IMR-90 (cell line): ENCODE measurements at regions not wholly inside any gene's neighbourhood (a gene's known extent, or its start where the extent isn't known, plus 50 kb on each side); places are given as distances from the start of the nearest gene placed in this dataset.

Source experiments
- ATAC-seq: fragments of 200-7000 bp; cut with Tn5 transposase; 2 replicates; pipeline ENCODE4 v1.9.1; 2020; ENCODE audit warnings: low read depth, mild to moderate bottlenecking, moderate library complexity
- BruUV-seq: library from RNA; stranded (reverse); fragments of 400-500 nt; replicated peaks from 2 replicates; lab custom pipeline; 2021; lab: Mats Ljungman, UMichigan
- CTCF ChIA-PET: fragments of 300-600 bp; formaldehyde crosslinking; extraction: SDS; loops from one replicate; lab custom pipeline; 2021; ENCODE audit warnings: antibody characterized with exemption; lab: Yijun Ruan, JAX
- POLR2A ChIA-PET: fragments of 300-600 bp; sonication (Branson Sonifier 250); formaldehyde crosslinking; loops from one replicate; lab custom pipeline; 2022; ENCODE audit warnings: antibody characterized with exemption; ENCODE audit not compliant: unreplicated experiment; lab: Charles Lee
- DNase-seq: peaks from one replicate; pipeline ENCODE4 v3.0.0; 2013
- H2AFZ ChIP-seq: replicated peaks from 2 replicates; pipeline ENCODE3; 2013; ENCODE audit warnings: low read length, mild to moderate bottlenecking; ENCODE audit not compliant: poor library complexity
- H2AK5ac ChIP-seq: 2 replicates; pipeline ENCODE4 v1.6.1; 2013; ENCODE audit warnings: low read depth, low read length, inconsistent platforms
- H2AK9ac ChIP-seq: replicated peaks from 2 replicates; pipeline ENCODE3; 2013; ENCODE audit warnings: mild to moderate bottlenecking, low read depth, low read length, moderate library complexity; ENCODE audit not compliant: poor library complexity
- H2BK120ac ChIP-seq: 2 replicates; pipeline ENCODE4 v1.6.1; 2013; ENCODE audit warnings: low read depth, low read length, inconsistent platforms
- H2BK15ac ChIP-seq: 3 replicates; pipeline ENCODE4 v1.6.1; 2013; ENCODE audit warnings: low read depth, low read length, inconsistent platforms
- H2BK20ac ChIP-seq: 2 replicates; pipeline ENCODE4 v1.6.1; 2013; ENCODE audit warnings: low read depth, mild to moderate bottlenecking, inconsistent platforms, low read length, moderate library complexity
- H2BK5ac ChIP-seq: 2 replicates; pipeline ENCODE4 v1.6.1; 2013; ENCODE audit warnings: mild to moderate bottlenecking, low read depth, low read length, inconsistent platforms; ENCODE audit not compliant: poor library complexity, severe bottlenecking
- H3K14ac ChIP-seq: replicated peaks from 2 replicates; pipeline ENCODE4 v1.6.1; 2013; ENCODE audit warnings: low read depth, low read length, inconsistent platforms
- H3K18ac ChIP-seq: 2 replicates; pipeline ENCODE4 v1.6.1; 2013; ENCODE audit warnings: low read depth, low read length, control low read depth
- H3K23ac ChIP-seq: 2 replicates; pipeline ENCODE4 v1.6.1; 2013; ENCODE audit warnings: low read depth, low read length, inconsistent platforms
- H3K27ac ChIP-seq: 2 replicates; pipeline ENCODE4 v1.5.1; 2013; ENCODE audit warnings: mild to moderate bottlenecking, control low read depth, low read length; ENCODE audit not compliant: insufficient read depth
- H3K27me3 ChIP-seq: 2 replicates; pipeline ENCODE4 v1.6.1; 2013; ENCODE audit warnings: low read length; ENCODE audit not compliant: control insufficient read depth, insufficient read depth
- H3K36me3 ChIP-seq: 2 replicates; pipeline ENCODE4 v1.6.1; 2013; ENCODE audit warnings: low read length, mixed read lengths; ENCODE audit not compliant: control insufficient read depth, insufficient read depth
- H3K4ac ChIP-seq: 2 replicates; pipeline ENCODE4 v1.6.1; 2013; ENCODE audit warnings: low read depth, low read length, inconsistent platforms
- H3K4me1 ChIP-seq: 2 replicates; pipeline ENCODE4 v1.6.1; 2013; ENCODE audit warnings: low read length, mixed read lengths; ENCODE audit not compliant: control insufficient read depth, insufficient read depth
- H3K4me2 ChIP-seq: 2 replicates; pipeline ENCODE4 v1.6.1; 2013; ENCODE audit warnings: low read depth, mild to moderate bottlenecking, control low read depth, low read length, moderate library complexity
- H3K4me3 ChIP-seq: 2 replicates; pipeline ENCODE4 v1.5.1; 2013; ENCODE audit warnings: low read depth, mild to moderate bottlenecking, control low read depth, low read length, moderate library complexity; ENCODE audit not compliant: insufficient read depth
- H3K56ac ChIP-seq: 2 replicates; pipeline ENCODE4 v1.6.1; 2013; ENCODE audit warnings: low read length, inconsistent platforms; ENCODE audit not compliant: insufficient read depth; ENCODE audit errors: extremely low read depth
- H3K79me1 ChIP-seq, 2 experiments: 2 replicates each; pipeline ENCODE4 v1.6.1; 2013; ENCODE audit warnings: low read length in 2 of 2, inconsistent platforms in 1 of 2, low read depth in 1 of 2
- H3K9ac ChIP-seq: 2 replicates; pipeline ENCODE4 v1.6.1; 2013; ENCODE audit warnings: low read depth, low read length, control low read depth
- H3K9me1 ChIP-seq: 2 replicates; pipeline ENCODE4 v1.6.1; 2013; ENCODE audit warnings: low read length, inconsistent platforms; ENCODE audit not compliant: insufficient read depth
- H3K9me3 ChIP-seq: 2 replicates; pipeline ENCODE4 v1.6.1; 2013; ENCODE audit warnings: low read length; ENCODE audit not compliant: control insufficient read depth, insufficient read depth
- H4K20me1 ChIP-seq: 2 replicates; pipeline ENCODE4 v1.6.1; 2013; ENCODE audit warnings: low read length, inconsistent platforms; ENCODE audit not compliant: insufficient read depth
- H4K5ac ChIP-seq: 2 replicates; pipeline ENCODE4 v1.6.1; 2013; ENCODE audit warnings: mild to moderate bottlenecking, low read depth, low read length, control low read depth
- H4K8ac ChIP-seq, 2 experiments: 2 replicates each; pipeline ENCODE4 v1.6.1; 2013; ENCODE audit warnings: low read depth in 2 of 2, low read length in 2 of 2, control low read depth in 1 of 2, inconsistent platforms in 1 of 2
- H4K91ac ChIP-seq: 2 replicates; pipeline ENCODE4 v1.6.1; 2013; ENCODE audit warnings: low read depth, low read length, inconsistent platforms; ENCODE audit not compliant: insufficient read depth
- BHLHE40 ChIP-seq: fragments of 150-350 bp; IDR thresholded peaks from 2 replicates; pipeline ENCODE4 v1.6.1; 2016; ENCODE audit warnings: mild to moderate bottlenecking, low read depth, low read length
- CEBPB ChIP-seq: IDR thresholded peaks from 2 replicates; pipeline ENCODE4 v1.6.1; 2012; ENCODE audit warnings: low read depth, low read length, improper control_type of control experiment
- CTCF ChIP-seq: conservative IDR thresholded peaks from 2 replicates; pipeline ENCODE4 v1.5.1; 2012; ENCODE audit warnings: mild to moderate bottlenecking, low read depth, low read length, improper control_type of control experiment
- ELK1 ChIP-seq: fragments of 150-350 bp; IDR thresholded peaks from 2 replicates; pipeline ENCODE4 v1.6.1; 2016; ENCODE audit warnings: low read depth, mild to moderate bottlenecking, low read length, moderate library complexity, borderline replicate concordance
- FOS ChIP-seq: fragments of 150-350 bp; IDR thresholded peaks from 2 replicates; pipeline ENCODE4 v1.6.1; 2016; ENCODE audit warnings: low read depth, low read length
- MAFK ChIP-seq: IDR thresholded peaks from 2 replicates; pipeline ENCODE4 v1.6.1; 2012; ENCODE audit warnings: low read depth, low read length, improper control_type of control experiment
- MAZ ChIP-seq: IDR thresholded peaks from 2 replicates; pipeline ENCODE4 v1.6.1; 2012; ENCODE audit warnings: low read depth, mild to moderate bottlenecking, low read length, improper control_type of control experiment, moderate library complexity, borderline replicate concordance
- NFE2L2 ChIP-seq: fragments of 150-350 bp; IDR thresholded peaks from 2 replicates; pipeline ENCODE4 v1.6.1; 2016; ENCODE audit warnings: low read depth, mild to moderate bottlenecking, low read length
- POLR2A ChIP-seq: IDR thresholded peaks from 2 replicates; pipeline ENCODE4 v1.6.1; 2012; ENCODE audit warnings: mild to moderate bottlenecking, low read depth, low read length
- RAD21 ChIP-seq: IDR thresholded peaks from 2 replicates; pipeline ENCODE4 v1.6.1; 2012; ENCODE audit warnings: low read length, improper control_type of control experiment
- RCOR1 ChIP-seq: IDR thresholded peaks from 2 replicates; pipeline ENCODE4 v1.6.1; 2012; ENCODE audit warnings: mild to moderate bottlenecking, low read length, improper control_type of control experiment; ENCODE audit not compliant: insufficient replicate concordance
- RFX5 ChIP-seq: IDR thresholded peaks from 2 replicates; pipeline ENCODE4 v1.8.0; 2012; ENCODE audit warnings: low read depth, mild to moderate bottlenecking, low read length, moderate library complexity
- SMC3 ChIP-seq: fragments of 150-350 bp; IDR thresholded peaks from 2 replicates; pipeline ENCODE4 v1.6.1; 2016; ENCODE audit warnings: low read depth, mild to moderate bottlenecking, antibody characterized with exemption, low read length, moderate library complexity
- USF2 ChIP-seq: fragments of 150-350 bp; IDR thresholded peaks from 2 replicates; pipeline ENCODE4 v1.6.1; 2017; ENCODE audit warnings: mild to moderate bottlenecking, antibody characterized with exemption, low read length, low read depth
- WGBS, 2 experiments: methylation state at CpG; one replicate each; pipeline versions ENCODE4 v1.1.5 to v1.1.7; 2013; ENCODE audit warnings: missing lambda C conversion rate in 2 of 2; ENCODE audit not compliant: insufficient read length in 1 of 2; ENCODE audit errors: extremely low coverage in 2 of 2; 5-methylcytosine and 5-hydroxymethylcytosine counted together
- dilution Hi-C: fragments of 300-500 bp; cut with HindIII; formaldehyde crosslinking; loops from one replicate; pipeline ENCODE4 v1.14.3; 2018; ENCODE audit warnings: low sequenced_read_pairs; ENCODE audit not compliant: unreplicated experiment
- in situ Hi-C: fragments of 300-500 bp; cut with MboI; formaldehyde crosslinking; loops from 3 replicates; pipeline ENCODE4 v1.14.3; 2019; ENCODE audit warnings: low sequenced_read_pairs, inconsistent platforms, mixed read lengths
- intact Hi-C: fragments of 100-400 bp; cut with micrococcal nuclease; formaldehyde crosslinking; loops from 2 replicates; pipeline ENCODE4 v1.10.0; 2022

GRCh38 chrX:79300856-79301255 lies 66.3 kb downstream of the ITM2A start:
- H2AFZ ChIP-seq = no peak overlapping the region
- no peaks in the 10 kb centered on the region for H3K4me1 ChIP-seq
- BruUV-seq = no TSS peak
- H2BK5ac ChIP-seq = no peak overlapping the region
- no peak overlapping the region for H4K91ac ChIP-seq
- intact Hi-C loops (no loop called here), in situ Hi-C loops (no loop called here), dilution Hi-C loops (no loop called here)
- ChIA-PET POLR2A (no interaction called here), CTCF (no interaction called here)
- H3K14ac ChIP-seq = no peak overlapping the region
- no peaks in the 10 kb centered on the region for H3K27me3 ChIP-seq
- no peak overlapping the region for H4K8ac ChIP-seq
- H2BK20ac ChIP-seq = no peak overlapping the region
- no peak overlapping the region for H3K4me3 ChIP-seq
- no peak overlapping the region for H3K27ac ChIP-seq
- H3K79me1 ChIP-seq = no peaks in the 10 kb centered on the region
- H3K18ac ChIP-seq = no peak overlapping the region
- no peak overlapping the region for H4K5ac ChIP-seq
- no peak overlapping the region for H2BK120ac ChIP-seq
- no peak overlapping the region for H3K9ac ChIP-seq
- no peaks in the 10 kb centered on the region for H3K36me3 ChIP-seq
- no peak overlapping the region for H2BK15ac ChIP-seq
- no peak overlapping the region for H3K4ac ChIP-seq
- no peak overlapping the region for H3K56ac ChIP-seq
- no CpG with 5 or more reads among the region's 2 CpGs for WGBS, 2 experiments
- no peak overlapping the region for H3K4me2 ChIP-seq
- DNase-seq (no peak), ATAC-seq (no peak)
- no peaks in the 10 kb centered on the region for H3K9me1 ChIP-seq
- H4K20me1 ChIP-seq = no peaks in the 10 kb centered on the region
- no peaks in the 10 kb centered on the region for H3K9me3 ChIP-seq
- no peak overlapping the region for H2AK5ac ChIP-seq
- no peak overlapping the region for H2AK9ac ChIP-seq
- TF ChIP-seq SMC3 (no peak), RAD21 (no peak), NFE2L2 (no peak), MAFK (no peak), FOS (no peak), USF2 (no peak), BHLHE40 (no peak), CTCF (no peak), MAZ (no peak), CEBPB (no peak), RFX5 (no peak), ELK1 (no peak), POLR2A (no peak), RCOR1 (no peak)
- no peak overlapping the region for H3K23ac ChIP-seq
